ENCODE measurements at regions not wholly inside any gene's neighbourhood (a gene's known extent, or its start where the extent isn't known, plus 50 kb on each side); places are given as distances from the start of the nearest gene placed in this dataset.
"Not testable (repeated sequence)": the region's sequence is repeated elsewhere in the genome, so short reads cannot be mapped to it uniquely, and the experiment has no call there.

- no peak for DNase-seq (ENCODE audit: low read depth)
Measured at GRCh38 chr1:213531369-213532310, 456.1 kb upstream of the PROX1 start.

- DNase-seq (ENCODE audit: low read depth): no peak
Measured at GRCh38 chr1:213533125-213533524, 454.6 kb upstream of the PROX1 start.

DNA sequence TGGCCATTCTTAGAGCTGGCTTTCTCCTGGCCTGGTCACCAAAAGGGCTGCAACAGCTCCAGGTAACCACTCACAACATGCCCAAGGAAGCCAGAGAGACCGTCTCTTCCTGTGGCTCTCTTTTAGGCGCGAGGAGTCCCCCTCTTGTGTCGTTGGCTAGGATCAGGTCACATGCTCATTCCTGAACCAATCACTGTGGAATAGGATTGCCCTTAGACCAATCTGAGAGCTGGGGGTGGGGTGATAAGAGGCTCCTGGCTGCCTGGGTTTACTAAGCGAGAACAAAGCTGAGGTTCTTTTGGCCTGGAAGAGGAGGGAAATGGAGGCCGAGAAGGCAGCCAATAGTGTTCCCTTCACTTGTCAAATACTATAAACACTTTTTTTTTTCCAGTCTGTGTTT, 452.1 kb upstream of the PROX1 start:
- no peak for DNase-seq (ENCODE audit: low read depth)

DNA sequence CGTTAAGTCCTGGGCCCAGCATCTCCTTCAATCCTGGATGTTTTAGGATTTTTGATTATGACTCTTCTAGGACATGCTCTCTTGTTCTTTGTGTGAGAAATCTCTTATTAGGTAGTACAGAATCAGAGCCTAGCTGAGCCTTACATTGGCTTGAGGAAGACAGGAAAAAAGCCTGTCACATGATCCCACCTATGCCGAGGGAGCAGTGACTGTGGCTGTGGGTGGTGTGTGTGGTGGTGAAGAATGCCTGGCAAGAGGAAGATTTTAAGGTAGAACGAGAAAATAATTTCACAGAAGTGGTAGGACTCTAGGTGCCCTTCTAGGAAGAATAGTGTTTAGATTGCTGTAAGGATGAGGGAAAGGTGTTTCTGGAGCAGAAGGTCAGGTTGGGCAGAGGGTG, 449.5 kb upstream of the PROX1 start:
- no peak for DNase-seq (ENCODE audit: low read depth)

GRCh38 chr1:213539464-213539863, 448.3 kb upstream of the PROX1 start:
- no peak for DNase-seq (ENCODE audit: low read depth)

DNA sequence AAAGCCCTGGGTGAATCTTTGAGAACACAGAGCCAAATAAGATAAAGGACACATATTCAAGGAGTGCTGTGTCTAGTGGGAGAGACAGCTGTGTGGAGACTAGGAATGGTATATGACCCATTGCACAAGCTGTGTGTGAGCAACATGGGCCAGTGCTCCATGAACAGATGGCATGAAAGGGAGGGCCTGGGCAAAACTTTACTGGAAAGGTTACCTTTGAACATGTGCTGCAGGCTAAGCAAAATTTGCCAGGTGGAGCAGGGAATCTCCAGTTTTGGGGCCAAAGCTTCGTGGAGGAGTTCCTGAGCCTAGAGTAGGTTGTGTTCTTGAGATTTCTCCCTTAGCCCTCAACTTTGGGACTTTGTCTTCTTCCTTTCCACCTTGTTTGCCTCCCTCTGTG, 446.1 kb upstream of the PROX1 start:
- no peak for DNase-seq (ENCODE audit: low read depth)

- not testable (repeated sequence) for DNase-seq (ENCODE audit: low read depth)
Measured at GRCh38 chr1:213545181-213545580, 442.6 kb upstream of the PROX1 start.

DNA sequence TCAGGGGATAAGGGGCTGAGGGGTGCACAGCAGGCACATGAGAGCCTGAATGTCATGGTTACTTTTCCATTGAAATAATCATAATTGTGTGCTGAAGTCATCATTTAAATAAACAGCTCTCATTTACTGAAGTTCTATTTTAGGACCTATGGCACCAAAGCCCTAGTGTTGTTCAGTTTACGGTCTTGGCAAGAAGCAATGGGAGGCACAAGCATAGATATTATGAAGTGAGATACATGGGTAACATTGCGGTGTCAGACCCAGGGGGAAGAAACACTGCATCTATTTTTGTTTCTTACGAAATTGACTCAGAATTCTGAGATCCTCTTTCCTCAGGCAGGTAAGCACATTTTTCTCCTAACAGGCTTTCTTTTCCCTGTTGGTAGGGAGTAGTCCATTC, 437.8 kb upstream of the PROX1 start:
- no peak for DNase-seq (ENCODE audit: low read depth)

DNA sequence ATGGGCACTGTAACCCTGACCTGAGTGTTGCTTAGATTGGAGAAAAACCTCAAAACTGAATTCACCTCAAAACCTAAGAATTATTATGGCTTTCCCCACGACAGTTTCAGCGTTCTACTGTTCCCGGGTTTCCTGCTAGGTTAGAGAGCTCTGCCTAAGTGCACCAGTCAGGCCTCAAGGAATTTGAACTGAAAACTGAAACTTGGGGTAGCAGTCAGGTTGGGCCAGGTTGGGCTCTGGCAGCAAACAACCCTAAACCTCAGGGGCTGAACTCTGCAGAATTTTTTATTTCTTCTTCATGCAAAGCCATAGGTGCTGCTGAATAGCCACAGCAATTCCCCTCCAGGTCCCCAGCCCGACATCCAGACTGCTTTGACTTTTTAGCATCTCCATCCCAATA, 437.0 kb upstream of the PROX1 start:
- DNase-seq (ENCODE audit: low read depth): no peak

DNA sequence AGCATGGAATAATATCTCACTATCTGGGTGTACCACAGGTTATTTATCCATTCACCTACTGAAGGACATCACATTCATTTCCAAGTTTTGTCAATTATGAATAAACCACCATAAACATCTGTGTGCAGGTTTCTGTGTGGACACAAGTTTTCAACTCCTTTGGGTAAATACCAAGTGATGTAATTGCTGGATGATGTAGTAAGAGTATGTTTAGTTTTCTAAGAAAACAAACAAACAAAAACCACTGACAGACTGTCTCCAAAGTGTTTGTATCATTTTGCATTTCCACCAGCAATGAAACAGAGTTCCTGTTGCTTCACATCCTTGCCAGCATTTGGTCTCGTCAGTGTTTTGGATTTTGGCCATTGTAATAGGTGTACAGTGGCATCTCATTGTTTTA, 435.7 kb upstream of the PROX1 start:
- DNase-seq (ENCODE audit: low read depth): no peak

DNA sequence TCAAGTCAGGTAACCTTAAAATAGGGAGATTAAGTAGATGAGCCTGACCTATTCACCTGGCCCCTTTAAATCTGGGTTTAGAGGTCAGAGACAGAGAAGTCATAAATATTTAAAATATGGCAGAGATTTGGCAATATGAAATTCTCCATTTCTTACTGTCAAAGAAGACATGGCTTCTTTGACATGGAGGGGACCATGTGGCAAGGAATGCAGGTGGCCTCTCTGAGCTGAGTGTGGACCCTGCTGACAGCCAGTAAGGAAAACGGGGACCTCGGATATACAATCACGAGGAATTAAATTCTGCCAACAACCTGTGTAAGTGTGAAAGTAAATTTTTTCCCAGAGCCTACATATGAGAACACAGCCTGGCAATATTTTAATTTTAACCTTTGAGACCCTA, 427.5 kb upstream of the PROX1 start:
- DNase-seq (ENCODE audit: low read depth): no peak

- no peak for DNase-seq (ENCODE audit: low read depth)
Measured at GRCh38 chr1:213561870-213562269, 425.9 kb upstream of the PROX1 start.

DNA sequence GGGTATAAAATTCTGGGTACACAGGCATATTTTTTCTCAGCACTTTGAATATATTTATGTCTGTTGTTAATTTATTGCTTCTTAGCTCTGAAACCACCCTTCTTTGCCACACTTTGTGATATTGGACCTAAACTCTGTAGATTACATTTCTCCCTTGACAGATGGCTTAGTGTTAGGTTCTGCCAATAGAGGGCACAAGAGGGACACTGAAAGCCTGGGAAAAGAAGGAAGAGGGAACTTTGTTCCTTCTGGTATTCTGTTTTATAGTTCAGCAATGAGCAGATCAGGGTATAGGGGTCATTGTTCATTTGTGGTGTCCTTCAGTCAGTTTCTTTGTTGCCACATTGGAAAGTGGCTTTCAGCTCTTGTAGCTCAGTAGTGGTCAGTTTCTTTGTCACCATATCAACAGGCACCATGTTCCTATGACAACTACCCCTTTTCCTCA, 423.5 kb upstream of the PROX1 start:
- no peak for DNase-seq (ENCODE audit: low read depth)

GRCh38 chr1:213568929-213569815, 418.6 kb upstream of the PROX1 start:
- DNase-seq (ENCODE audit: low read depth): no peak

- no peak for DNase-seq (ENCODE audit: low read depth)
Measured at GRCh38 chr1:213569816-213570150, 418.0 kb upstream of the PROX1 start.

- no peak for DNase-seq (ENCODE audit: low read depth)
Measured at GRCh38 chr1:213570487-213570886, 417.3 kb upstream of the PROX1 start.

DNA sequence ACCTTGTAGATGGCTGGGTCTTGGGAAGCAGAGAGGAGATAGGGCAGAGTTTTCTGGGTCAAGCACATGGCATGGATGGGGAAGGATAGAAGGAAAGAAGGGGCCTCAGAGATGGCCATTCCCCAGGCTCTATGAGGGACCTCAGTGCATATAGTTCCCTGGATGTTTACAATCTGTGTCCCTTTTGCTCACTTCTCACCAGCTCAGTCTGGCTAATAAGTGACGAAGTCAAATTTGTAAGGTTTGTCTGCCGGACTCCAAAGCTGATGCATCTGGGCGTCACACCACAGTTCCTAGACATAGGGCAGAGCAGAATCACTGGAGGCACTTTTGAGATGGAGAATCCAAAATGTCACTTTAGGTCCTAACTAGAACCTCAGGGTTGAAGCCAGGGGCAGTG, 416.4 kb upstream of the PROX1 start:
- DNase-seq (ENCODE audit: low read depth): no peak

DNA sequence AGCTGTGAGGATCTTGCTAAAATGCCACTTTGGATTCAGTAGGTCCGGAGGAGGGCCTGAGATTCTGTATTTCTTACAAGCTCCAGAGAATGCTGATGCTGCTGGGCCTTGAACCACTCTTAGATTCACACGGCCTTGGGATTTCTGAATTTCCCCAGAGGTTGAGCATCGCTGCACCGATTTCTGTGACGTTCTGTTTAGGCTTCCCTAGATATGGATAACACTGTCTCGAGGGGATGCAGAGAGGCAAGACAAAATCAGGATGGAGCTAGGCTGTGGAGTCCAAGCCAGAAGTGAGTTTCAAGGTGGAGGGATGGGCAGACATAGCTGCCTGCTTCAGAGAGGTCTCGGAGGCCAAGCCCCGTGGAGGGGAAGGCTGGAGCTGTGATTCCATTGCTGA, 415.9 kb upstream of the PROX1 start:
- DNase-seq (ENCODE audit: low read depth): no peak

DNA sequence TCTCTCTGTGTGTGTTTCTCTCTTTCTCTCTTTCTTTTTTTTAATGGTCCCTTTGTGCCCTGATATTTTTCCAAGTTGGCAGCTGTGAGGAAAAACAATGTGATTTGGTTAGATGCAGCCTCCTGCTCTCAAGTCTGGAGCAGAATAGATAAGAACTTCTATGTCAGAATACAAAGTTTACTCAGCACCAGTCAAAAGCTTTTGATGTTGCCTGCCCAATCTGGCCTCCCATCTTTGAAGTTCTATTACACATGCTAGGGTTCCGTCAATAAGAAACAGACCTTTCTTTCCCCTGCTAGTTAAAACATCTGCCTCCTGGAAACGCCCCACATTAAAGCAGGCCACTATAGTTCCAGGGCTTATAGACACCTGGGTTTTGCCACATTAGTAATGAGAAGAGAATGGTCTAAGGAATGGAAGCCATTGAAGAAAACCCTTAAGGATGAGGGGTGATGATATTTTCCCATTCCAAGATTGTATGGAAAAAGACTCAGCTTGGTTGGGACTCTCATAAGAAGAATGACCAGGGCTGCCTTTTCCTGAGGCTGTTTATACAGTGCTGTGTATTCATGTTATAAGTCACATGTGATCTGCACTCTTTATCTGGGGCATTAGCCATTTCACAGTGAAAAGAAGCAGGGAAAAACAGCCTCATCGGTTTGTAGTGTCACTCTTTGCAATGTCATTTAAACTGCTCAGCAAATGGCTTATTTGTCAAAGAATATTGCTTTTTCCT, 414.7 kb upstream of the PROX1 start:
- no peak for DNase-seq (ENCODE audit: low read depth)

GRCh38 chr1:213573648-213574009, 414.1 kb upstream of the PROX1 start:
- DNase-seq (ENCODE audit: low read depth): no peak

DNA sequence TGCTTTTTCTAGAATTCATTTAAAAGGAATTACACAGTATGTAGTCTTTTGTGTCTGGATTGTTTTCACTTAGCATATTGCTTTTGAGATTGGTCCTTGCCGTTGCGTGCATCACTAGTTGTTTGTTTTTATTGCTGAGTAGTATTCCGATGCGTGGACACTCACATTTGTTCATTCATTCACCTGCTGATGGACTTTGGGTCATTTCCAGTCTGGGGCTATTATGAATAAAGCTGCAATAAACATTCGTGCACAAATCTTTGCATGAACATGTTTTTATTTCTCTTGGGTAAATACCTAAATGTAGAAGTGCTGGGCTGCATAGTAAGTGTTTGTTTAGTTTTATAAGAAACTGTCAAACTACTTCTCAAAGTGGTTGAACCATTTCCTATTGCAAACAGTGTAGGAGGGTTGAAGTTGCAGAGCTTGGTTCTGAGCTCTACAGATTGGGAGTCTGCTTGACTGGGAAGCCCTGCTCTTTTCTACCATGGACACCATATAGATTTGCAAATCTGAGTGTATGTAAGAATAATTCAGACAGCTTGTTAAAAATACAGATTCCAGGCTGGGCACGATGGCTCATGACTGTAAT, 404.7 kb upstream of the PROX1 start:
- DNase-seq (ENCODE audit: low read depth): no peak

- no peak for DNase-seq (ENCODE audit: low read depth)
Measured at GRCh38 chr1:213584272-213584671, 403.5 kb upstream of the PROX1 start.

Data from iris pigment epithelial cell (primary cell).